Stomach smooth muscle (tissue), 2 donors: ENCODE measurements at regions not wholly inside any gene's neighbourhood (a gene's known extent, or its start where the extent isn't known, plus 50 kb on each side); places are given as distances from the start of the nearest gene placed in this dataset.

Experiments used
- H3K27ac ChIP-seq: one replicate; pipeline ENCODE4 v1.7.0; 2013; ENCODE audit warnings: mild to moderate bottlenecking, low read length, inconsistent platforms
- H3K27me3 ChIP-seq, 2 donors: one replicate each; pipeline ENCODE4 v1.7.0; 2013; ENCODE audit warnings: low read length in 2 of 2; ENCODE audit not compliant: insufficient read depth in 2 of 2, control insufficient read depth in 1 of 2
- H3K36me3 ChIP-seq, 2 donors: one replicate each; pipeline ENCODE4 v1.7.0; 2013; ENCODE audit warnings: low read length in 2 of 2; ENCODE audit not compliant: control insufficient read depth in 2 of 2, insufficient read depth in 2 of 2
- H3K4me1 ChIP-seq: one replicate; pipeline ENCODE4 v1.7.0; 2013; ENCODE audit warnings: low read length; ENCODE audit not compliant: control insufficient read depth, insufficient read depth
- H3K4me3 ChIP-seq, 2 donors: one replicate each; pipeline ENCODE4 v1.7.0; 2013; ENCODE audit warnings: low read length in 2 of 2
- H3K9ac ChIP-seq, 2 donors: one replicate each; pipeline ENCODE4 v1.7.0; 2013; ENCODE audit warnings: low read length in 2 of 2, mild to moderate bottlenecking in 1 of 2
- H3K9me3 ChIP-seq, 2 donors: one replicate each; pipeline ENCODE4 v1.7.0; 2013; ENCODE audit warnings: low read length in 2 of 2; ENCODE audit not compliant: control insufficient read depth in 2 of 2
- donor health status: healthy.
- donor health status: Pancreatic carcinoma.

- H3K4me1 ChIP-seq: peaks cover 21% of the 10 kb centered on the region
Measured at GRCh38 chr3:64759811-64760210, 72.0 kb upstream of the ADAMTS9 start.

GRCh38 chr3:64756398-64756986 is 68.7 kb upstream of the ADAMTS9 start:
- Histone ChIP-seq H3K36me3 (peaks cover 0 to 4% of the 10 kb centered on the region in 2 donors), H3K4me3 (no peak overlapping the region), H3K9ac (no peak overlapping the region), H3K9me3 (peaks cover 3 to 4% of the 10 kb centered on the region in 2 donors), H3K4me1 (peaks cover 15% of the 10 kb centered on the region), H3K27ac (no peak overlapping the region), H3K27me3 (no peaks in the 10 kb centered on the region)

More at GRCh38 chr3:64759811-64760210, 72.0 kb upstream of the ADAMTS9 start:
- H3K27me3 ChIP-seq: no peaks in the 10 kb centered on the region
- H3K36me3 ChIP-seq: no peaks in the 10 kb centered on the region
- H3K27ac ChIP-seq: no peak overlapping the region
- no peak overlapping the region for H3K9ac ChIP-seq
- H3K4me3 ChIP-seq: no peak overlapping the region
- no peaks in the 10 kb centered on the region for H3K9me3 ChIP-seq

GRCh38 chr3:64748244-64748904 is 60.6 kb upstream of the ADAMTS9 start:
- no peak overlapping the region for H3K9ac ChIP-seq

GRCh38 chr3:64747679-64748078 is 59.9 kb upstream of the ADAMTS9 start:
- Histone ChIP-seq H3K27me3 (no peaks in the 10 kb centered on the region), H3K36me3 (peaks cover 3 to 8% of the 10 kb centered on the region in 2 donors), H3K4me3 (no peak overlapping the region), H3K27ac (no peak overlapping the region), H3K9ac (no peak overlapping the region), H3K9me3 (no peaks in the 10 kb centered on the region), H3K4me1 (peaks cover 13% of the 10 kb centered on the region)

More at GRCh38 chr3:64748244-64748904, 60.6 kb upstream of the ADAMTS9 start:
- H3K27ac ChIP-seq: no peak overlapping the region
- no peaks in the 10 kb centered on the region for H3K27me3 ChIP-seq
- peaks cover 13% of the 10 kb centered on the region for H3K4me1 ChIP-seq
- peaks cover 3 to 8% of the 10 kb centered on the region in 2 donors for H3K36me3 ChIP-seq
- H3K9me3 ChIP-seq: no peaks in the 10 kb centered on the region
- no peak overlapping the region for H3K4me3 ChIP-seq

GRCh38 chr3:64743887-64744243 is 56.1 kb upstream of the ADAMTS9 start:
- Histone ChIP-seq H3K4me1 (peaks cover 21% of the 10 kb centered on the region), H3K4me3 (no peak overlapping the region), H3K9me3 (no peaks in the 10 kb centered on the region), H3K9ac (no peak overlapping the region), H3K36me3 (peaks cover 0 to 3% of the 10 kb centered on the region in 2 donors), H3K27me3 (no peaks in the 10 kb centered on the region), H3K27ac (no peak overlapping the region)

- peaks cover 17% of the 10 kb centered on the region for H3K4me1 ChIP-seq
- H3K27ac ChIP-seq: no peak overlapping the region
- peaks cover 0 to 3% of the 10 kb centered on the region in 2 donors for H3K36me3 ChIP-seq
- H3K4me3 ChIP-seq: no peak overlapping the region
- H3K27me3 ChIP-seq: no peaks in the 10 kb centered on the region
- H3K9me3 ChIP-seq: no peaks in the 10 kb centered on the region
- H3K9ac ChIP-seq: no peak overlapping the region
Measured at GRCh38 chr3:64743156-64743886, 55.5 kb upstream of the ADAMTS9 start.

- Histone ChIP-seq H3K4me3 (no peak overlapping the region), H3K4me1 (peaks cover 8% of the 10 kb centered on the region), H3K27me3 (no peaks in the 10 kb centered on the region), H3K9me3 (no peaks in the 10 kb centered on the region), H3K9ac (no peak overlapping the region), H3K36me3 (peaks cover 0 to 3% of the 10 kb centered on the region in 2 donors), H3K27ac (no peak overlapping the region)
Measured at GRCh38 chr3:64741341-64741740, 53.5 kb upstream of the ADAMTS9 start.

GRCh38 chr3:64739971-64740631 is 52.3 kb upstream of the ADAMTS9 start:
- H3K27ac ChIP-seq: peak overlapping the region; percentile 42

More at GRCh38 chr3:64739971-64740631, 52.3 kb upstream of the ADAMTS9 start:
- H3K27me3 ChIP-seq: no peaks in the 10 kb centered on the region
- H3K4me3 ChIP-seq: no peak overlapping the region
- H3K9me3 ChIP-seq: no peaks in the 10 kb centered on the region
- peaks cover 10% of the 10 kb centered on the region for H3K4me1 ChIP-seq
- peaks cover 0 to 2% of the 10 kb centered on the region in 2 donors for H3K36me3 ChIP-seq
- no peak overlapping the region for H3K9ac ChIP-seq
